ENCODE measurements at regions not wholly inside any gene's neighbourhood (a gene's known extent, or its start where the extent isn't known, plus 50 kb on each side); places are given as distances from the start of the nearest gene placed in this dataset.

DNA sequence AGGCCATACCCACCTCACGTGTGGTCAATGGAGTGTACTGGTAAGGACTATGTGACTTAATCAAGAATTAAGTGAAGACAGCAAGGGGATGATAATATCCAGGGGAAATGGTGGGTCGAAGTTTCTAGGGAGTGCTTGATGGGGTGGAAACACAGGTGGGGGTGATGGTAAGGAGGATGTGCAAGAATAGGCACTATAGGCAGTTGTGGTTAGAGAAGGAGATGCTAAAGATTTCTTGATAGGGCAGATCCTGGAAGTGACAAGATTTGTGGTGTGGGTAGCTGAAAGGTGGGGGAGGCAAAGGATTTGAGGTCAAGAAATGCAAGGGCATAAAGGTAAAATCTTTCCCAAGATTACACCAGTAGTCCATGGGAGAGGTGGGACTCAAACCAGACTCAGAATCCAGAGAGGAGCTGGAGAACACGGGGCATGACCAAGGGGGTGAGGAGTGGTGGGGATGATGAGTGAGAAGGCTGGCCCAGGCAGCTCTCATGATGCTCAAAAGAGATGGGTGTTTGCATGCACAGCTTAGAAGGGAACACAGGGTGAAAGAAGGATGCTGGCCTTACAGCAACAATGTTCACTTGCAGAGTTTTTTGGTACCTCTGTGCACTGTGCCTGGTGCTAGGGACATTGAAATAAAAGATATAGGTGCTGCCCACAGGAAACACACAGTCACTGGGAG, 78.4 kb downstream of the CCR1 start:
- intact Hi-C loops (cut with DNase I, micrococcal nuclease), result no loop called here
- DNase-seq (no peak), ATAC-seq (no peak)

DNA sequence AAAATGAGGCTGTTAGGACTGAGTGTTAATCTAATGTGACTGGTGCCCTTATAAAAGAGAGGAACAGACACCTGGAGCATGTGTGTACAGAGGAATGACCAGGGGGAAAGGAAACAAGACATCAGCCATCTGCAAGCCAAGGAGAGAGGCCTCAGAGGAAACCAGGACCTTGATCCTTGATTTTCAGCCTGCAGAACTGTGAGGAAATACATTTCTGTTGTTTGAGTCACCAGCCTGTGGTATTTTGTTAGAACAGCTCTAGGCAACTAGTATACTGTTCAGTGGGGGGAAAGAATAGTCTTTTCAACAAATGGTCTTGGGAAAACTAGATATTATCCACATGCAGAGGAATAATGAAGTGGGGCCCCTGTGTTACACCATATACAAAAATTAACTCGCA, 80.6 kb downstream of the CCR1 start:
- H3K4me3 ChIP-seq, result no peak overlapping the region
- DNase-seq (no peak), ATAC-seq (no peak)
- H3K9me3 ChIP-seq, result no peaks in the 10 kb centered on the region
- TF ChIP-seq, protein P1, sequence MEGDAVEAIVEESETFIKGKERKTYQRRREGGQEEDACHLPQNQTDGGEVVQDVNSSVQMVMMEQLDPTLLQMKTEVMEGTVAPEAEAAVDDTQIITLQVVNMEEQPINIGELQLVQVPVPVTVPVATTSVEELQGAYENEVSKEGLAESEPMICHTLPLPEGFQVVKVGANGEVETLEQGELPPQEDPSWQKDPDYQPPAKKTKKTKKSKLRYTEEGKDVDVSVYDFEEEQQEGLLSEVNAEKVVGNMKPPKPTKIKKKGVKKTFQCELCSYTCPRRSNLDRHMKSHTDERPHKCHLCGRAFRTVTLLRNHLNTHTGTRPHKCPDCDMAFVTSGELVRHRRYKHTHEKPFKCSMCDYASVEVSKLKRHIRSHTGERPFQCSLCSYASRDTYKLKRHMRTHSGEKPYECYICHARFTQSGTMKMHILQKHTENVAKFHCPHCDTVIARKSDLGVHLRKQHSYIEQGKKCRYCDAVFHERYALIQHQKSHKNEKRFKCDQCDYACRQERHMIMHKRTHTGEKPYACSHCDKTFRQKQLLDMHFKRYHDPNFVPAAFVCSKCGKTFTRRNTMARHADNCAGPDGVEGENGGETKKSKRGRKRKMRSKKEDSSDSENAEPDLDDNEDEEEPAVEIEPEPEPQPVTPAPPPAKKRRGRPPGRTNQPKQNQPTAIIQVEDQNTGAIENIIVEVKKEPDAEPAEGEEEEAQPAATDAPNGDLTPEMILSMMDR (IDR thresholded peaks at IDR 0.05), result no peak
- no peaks in the 10 kb centered on the region for H3K36me3 ChIP-seq (ENCODE audit: low read depth)
- H3K4me1 ChIP-seq (ENCODE audit: low read depth), result no peaks in the 10 kb centered on the region
- intact Hi-C loops (cut with DNase I, micrococcal nuclease), result no loop called here

More for the DNA sequence above, 78.4 kb downstream of the CCR1 start:
- Histone ChIP-seq H3K36me3 (ENCODE audit: low read depth) (no peaks in the 10 kb centered on the region), H3K9me3 (no peaks in the 10 kb centered on the region), H3K4me1 (ENCODE audit: low read depth) (no peaks in the 10 kb centered on the region), H3K4me3 (no peak overlapping the region)
- TF ChIP-seq, protein P1 (IDR thresholded peaks at IDR 0.05), result no peak

DNA sequence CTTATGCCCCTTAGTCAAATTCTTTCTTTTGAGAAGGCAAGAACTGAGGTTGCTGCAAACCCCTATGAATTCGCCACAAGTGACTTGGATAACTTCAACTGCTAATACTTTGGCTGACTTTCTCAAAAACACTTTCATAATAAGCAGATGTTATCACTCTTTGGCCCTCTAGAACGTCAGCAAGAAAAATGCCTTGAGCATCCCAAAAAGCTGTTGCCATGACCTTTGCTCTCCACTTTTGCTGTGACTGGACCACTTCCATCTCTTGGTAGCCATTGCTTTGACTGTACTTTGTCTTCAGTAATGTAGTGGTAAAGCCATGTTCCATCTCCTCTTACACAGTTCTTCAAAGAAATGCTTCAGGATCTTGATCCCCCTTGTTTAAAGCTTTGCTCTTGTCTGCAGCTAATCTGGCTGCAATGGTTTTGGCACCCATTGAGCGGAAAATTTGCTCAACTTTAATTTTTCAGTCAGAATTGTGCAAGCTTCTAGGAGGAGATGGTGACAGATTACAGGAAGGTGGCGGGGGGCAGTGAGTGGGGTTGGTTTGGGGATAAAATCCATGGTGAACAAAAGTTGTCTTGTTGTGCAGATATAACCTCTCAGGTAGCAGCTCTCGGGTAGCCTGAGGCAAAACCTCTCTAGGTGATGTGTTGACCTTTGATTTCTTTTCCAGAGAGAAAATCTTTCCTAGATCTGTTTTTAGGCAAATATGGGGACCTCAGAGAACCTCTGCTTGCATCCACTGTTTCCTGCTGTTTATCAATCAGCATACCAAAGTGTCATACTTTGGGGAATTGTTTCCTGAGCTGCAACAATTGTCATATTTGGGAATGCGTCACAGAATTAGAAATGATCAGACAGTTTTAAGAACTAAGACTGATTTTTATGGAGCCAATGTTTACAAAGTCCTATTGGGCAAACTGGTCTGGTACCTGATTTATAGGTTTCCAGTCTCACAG, 83.6 kb downstream of the CCR1 start:
- no peak for ATAC-seq

DNA sequence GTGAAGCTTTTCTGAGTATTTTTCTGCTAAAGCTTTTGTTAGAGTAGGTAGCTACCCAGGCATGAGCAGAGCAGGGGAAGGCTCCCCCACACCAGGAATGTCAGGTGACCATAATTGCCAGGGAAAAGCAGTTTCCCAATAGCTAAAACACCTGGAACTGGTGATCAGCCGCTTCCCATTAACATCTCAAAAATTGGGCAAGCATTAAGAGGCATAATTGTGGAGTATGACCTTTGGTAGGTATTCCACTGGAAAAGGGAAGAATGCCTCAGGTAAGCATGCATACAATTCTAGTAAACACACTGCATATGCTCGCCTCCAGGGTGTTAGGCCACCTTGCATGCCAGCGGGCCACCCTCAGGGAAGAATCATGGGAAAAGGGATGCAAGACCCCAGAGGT, 84.5 kb downstream of the CCR1 start:
- H3K4me3 ChIP-seq, result no peak overlapping the region

More for the DNA sequence above, 83.6 kb downstream of the CCR1 start:
- no peaks in the 10 kb centered on the region for H3K4me1 ChIP-seq (ENCODE audit: low read depth)
- DNase-seq, result no peak
- no peaks in the 10 kb centered on the region for H3K36me3 ChIP-seq (ENCODE audit: low read depth)
- no peak overlapping the region for H3K4me3 ChIP-seq
- H3K9me3 ChIP-seq, result no peaks in the 10 kb centered on the region
- TF ChIP-seq, protein P1 (IDR thresholded peaks at IDR 0.05), result no peak
- intact Hi-C loops (cut with DNase I, micrococcal nuclease), result no loop called here

DNA sequence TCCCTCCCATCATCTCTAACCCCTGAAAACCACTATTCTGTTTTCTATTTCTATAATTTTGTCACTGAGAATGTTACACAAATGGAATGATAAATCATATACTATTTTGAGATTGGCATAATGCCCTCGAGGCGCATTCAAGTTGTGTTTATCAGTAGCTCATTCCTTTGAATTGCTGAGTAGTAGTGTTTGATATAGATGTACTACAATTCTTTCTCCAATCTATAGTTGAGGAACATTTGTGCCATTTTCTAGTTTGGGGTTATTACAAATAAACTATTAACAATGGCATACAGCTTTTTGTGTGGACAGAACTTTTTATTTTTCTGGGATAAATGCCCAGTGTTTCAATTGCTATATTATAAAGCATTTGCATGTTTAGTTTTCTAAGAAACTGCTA, 86.0 kb downstream of the CCR1 start:
- TF ChIP-seq, protein P1 (IDR thresholded peaks at IDR 0.05), result no peak
- Histone ChIP-seq H3K4me3 (no peak overlapping the region), H3K9me3 (no peaks in the 10 kb centered on the region), H3K4me1 (ENCODE audit: low read depth) (no peaks in the 10 kb centered on the region), H3K36me3 (ENCODE audit: low read depth) (no peaks in the 10 kb centered on the region)
- intact Hi-C loops (cut with DNase I, micrococcal nuclease), result no loop called here
- DNase-seq, result no peak
- ATAC-seq, result no peak

More for the DNA sequence above, 84.5 kb downstream of the CCR1 start:
- Histone ChIP-seq H3K36me3 (ENCODE audit: low read depth) (no peaks in the 10 kb centered on the region), H3K9me3 (no peaks in the 10 kb centered on the region), H3K4me1 (ENCODE audit: low read depth) (no peaks in the 10 kb centered on the region)
- ATAC-seq (no peak), DNase-seq (no peak)
- TF ChIP-seq, protein P1 (IDR thresholded peaks at IDR 0.05), result no peak
- intact Hi-C loops (cut with DNase I, micrococcal nuclease), result no loop called here

All from mucosa of descending colon (tissue), 3 donors.